ENCODE measurements at regions not wholly inside any gene's neighbourhood (a gene's known extent, or its start where the extent isn't known, plus 50 kb on each side); places are given as distances from the start of the nearest gene placed in this dataset.
"Not testable (repeated sequence)": the region's sequence is repeated elsewhere in the genome, so short reads cannot be mapped to it uniquely, and the experiment has no call there.

DNA sequence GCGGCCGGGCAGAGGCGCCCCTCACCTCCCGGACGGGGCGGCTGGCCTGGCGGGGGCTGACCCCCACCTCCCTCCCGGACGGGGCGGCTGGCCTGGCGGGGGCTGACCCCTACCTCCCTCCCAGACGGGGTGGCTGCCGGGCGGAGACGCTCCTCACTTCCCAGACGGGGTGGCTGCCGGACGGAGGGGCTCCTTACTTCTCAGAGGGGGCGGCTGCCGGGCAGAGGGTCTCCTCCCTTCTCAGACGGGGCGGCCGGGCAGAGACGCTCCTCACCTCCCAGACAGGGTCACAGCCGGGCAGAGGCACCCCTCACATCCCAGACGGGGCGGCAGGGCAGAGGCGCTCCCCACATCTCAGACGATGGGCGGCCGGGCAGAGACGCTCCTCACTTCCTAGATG lies 321.8 kb upstream of the SGCG start:
- POLR2A ChIA-PET; FAIRE-seq; H3K9me1 ChIP-seq (replicated peaks; ENCODE audit: control insufficient read depth, extremely low read depth, insufficient read depth, low read length); H3K79me2 ChIP-seq (ENCODE audit: control insufficient read depth, insufficient read depth, low read length); H4K20me1 ChIP-seq (replicated peaks; ENCODE audit: control insufficient read depth, extremely low read depth, insufficient read depth, low read length); H3K27ac ChIP-seq (ENCODE audit: insufficient read depth, low read depth, low read length); DNase-seq (ENCODE audit: low read depth, low spot score); H3K9ac ChIP-seq (replicated peaks; ENCODE audit: extremely low read depth, insufficient read depth, low read length); H3K4me2 ChIP-seq (ENCODE audit: insufficient read depth, low read length); dilution Hi-C loops (cut with MboI; ENCODE audit: extremely low pct_ligation_motif_present, low sequenced_read_pairs); H3K36me3 ChIP-seq (ENCODE audit: control insufficient read depth in 2 of 2, extremely low read depth in 1 of 2, insufficient read depth in 2 of 2, low read length in 2 of 2); CTCF ChIA-PET; BruUV-seq (replicated peaks); H3K4me3 ChIP-seq (replicated peaks in 1 of 3; ENCODE audit: insufficient read depth in 1 of 3, low read depth in 1 of 3, low read length in 3 of 3); H3K4me1 ChIP-seq (ENCODE audit: control insufficient read depth, extremely low read depth, insufficient read depth, low read length); H3K27me3 ChIP-seq (ENCODE audit: control insufficient read depth in 2 of 2, insufficient read depth in 2 of 2, low read length in 2 of 2); H2AFZ ChIP-seq (ENCODE audit: low read depth, low read length); H3K9me3 ChIP-seq (replicated peaks; ENCODE audit: control insufficient read depth, insufficient read depth, low read length); intact Hi-C loops (cut with micrococcal nuclease): not testable (repeated sequence)

DNA sequence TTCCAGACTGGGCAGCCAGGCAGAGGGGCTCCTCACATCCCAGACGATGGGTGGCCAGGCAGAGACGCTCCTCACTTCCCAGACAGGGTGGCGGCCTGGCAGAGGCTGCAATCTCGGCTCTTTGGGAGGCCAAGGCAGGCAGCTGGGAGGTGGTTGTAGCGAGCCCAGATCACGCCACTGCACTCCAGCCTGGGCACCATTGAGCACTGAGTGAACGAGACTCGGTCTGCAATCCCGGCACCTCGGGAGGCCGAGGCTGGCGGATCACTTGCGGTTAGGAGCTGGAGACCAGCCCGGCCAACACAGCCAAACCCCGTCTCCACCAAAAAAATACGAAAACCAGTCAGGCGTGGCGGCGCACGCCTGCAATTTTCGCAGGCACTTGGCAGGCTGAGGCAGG lies 321.4 kb upstream of the SGCG start:
- H3K4me1 ChIP-seq (ENCODE audit: control insufficient read depth, extremely low read depth, insufficient read depth, low read length); H2AFZ ChIP-seq (ENCODE audit: low read depth, low read length); H3K27ac ChIP-seq (ENCODE audit: insufficient read depth, low read depth, low read length); POLR2A ChIA-PET; dilution Hi-C loops (cut with MboI; ENCODE audit: extremely low pct_ligation_motif_present, low sequenced_read_pairs); H4K20me1 ChIP-seq (replicated peaks; ENCODE audit: control insufficient read depth, extremely low read depth, insufficient read depth, low read length); BruUV-seq (replicated peaks); H3K9me1 ChIP-seq (replicated peaks; ENCODE audit: control insufficient read depth, extremely low read depth, insufficient read depth, low read length); H3K36me3 ChIP-seq (ENCODE audit: control insufficient read depth in 2 of 2, extremely low read depth in 1 of 2, insufficient read depth in 2 of 2, low read length in 2 of 2); H3K79me2 ChIP-seq (ENCODE audit: control insufficient read depth, insufficient read depth, low read length); H3K4me3 ChIP-seq (replicated peaks in 1 of 3; ENCODE audit: insufficient read depth in 1 of 3, low read depth in 1 of 3, low read length in 3 of 3); H3K9me3 ChIP-seq (replicated peaks; ENCODE audit: control insufficient read depth, insufficient read depth, low read length); H3K4me2 ChIP-seq (ENCODE audit: insufficient read depth, low read length); H3K9ac ChIP-seq (replicated peaks; ENCODE audit: extremely low read depth, insufficient read depth, low read length); FAIRE-seq; CTCF ChIA-PET; H3K27me3 ChIP-seq (ENCODE audit: control insufficient read depth in 2 of 2, insufficient read depth in 2 of 2, low read length in 2 of 2); DNase-seq (ENCODE audit: low read depth, low spot score); intact Hi-C loops (cut with micrococcal nuclease): not testable (repeated sequence)

GRCh38 chr13:22861958-22862466 lies 318.8 kb upstream of the SGCG start:
- dilution Hi-C loops (cut with MboI; ENCODE audit: extremely low pct_ligation_motif_present, low sequenced_read_pairs): no loop called here
- Histone ChIP-seq H3K79me2 (ENCODE audit: control insufficient read depth, insufficient read depth, low read length) (no peaks in the 10 kb centered on the region), H4K20me1 (replicated peaks; ENCODE audit: control insufficient read depth, extremely low read depth, insufficient read depth, low read length) (no peaks in the 10 kb centered on the region), H3K9ac (replicated peaks; ENCODE audit: extremely low read depth, insufficient read depth, low read length) (no peak overlapping the region), H2AFZ (ENCODE audit: low read depth, low read length) (no peak overlapping the region), H3K4me3 (replicated peaks in 1 of 3; ENCODE audit: insufficient read depth in 1 of 3, low read depth in 1 of 3, low read length in 3 of 3) (no peak overlapping the region), H3K4me1 (ENCODE audit: control insufficient read depth, extremely low read depth, insufficient read depth, low read length) (no peaks in the 10 kb centered on the region), H3K27me3 (ENCODE audit: control insufficient read depth in 2 of 2, insufficient read depth in 2 of 2, low read length in 2 of 2) (no peaks in the 10 kb centered on the region), H3K27ac (ENCODE audit: insufficient read depth, low read depth, low read length) (no peak overlapping the region), H3K4me2 (ENCODE audit: insufficient read depth, low read length) (no peak overlapping the region), H3K9me1 (replicated peaks; ENCODE audit: control insufficient read depth, extremely low read depth, insufficient read depth, low read length) (no peaks in the 10 kb centered on the region), H3K9me3 (replicated peaks; ENCODE audit: control insufficient read depth, insufficient read depth, low read length) (no peaks in the 10 kb centered on the region), H3K36me3 (ENCODE audit: control insufficient read depth in 2 of 2, extremely low read depth in 1 of 2, insufficient read depth in 2 of 2, low read length in 2 of 2) (no peaks in the 10 kb centered on the region)
- ChIA-PET CTCF (interaction anchor here (1.0 kb wide), 1 partner anchor 13 kb away, joined by 3 read pairs; no protein-coding TSS in a partner anchor), POLR2A (no interaction called here)
- TF ChIP-seq FOS (IDR thresholded peaks at IDR 0.05; ENCODE audit: borderline replicate concordance, insufficient read depth, low read length) (no peak), JUN (IDR thresholded peaks at IDR 0.05; ENCODE audit: borderline replicate concordance, insufficient read depth, insufficient read length, low read depth) (no peak), POLR2A (IDR thresholded peaks at IDR 0.05; ENCODE audit: low read depth, low read length) (no peak), EZH2 (IDR thresholded peaks at IDR 0.05; ENCODE audit: borderline replicate concordance, low read depth, low read length, severe bottlenecking) (no peak), CTCF (IDR thresholded peaks at IDR 0.05; ENCODE audit: extremely low read depth in 1 of 2, insufficient read depth in 1 of 2, low read depth in 1 of 2, low read length in 2 of 2) (no peak), GATA2 (IDR thresholded peaks at IDR 0.05; ENCODE audit: insufficient read depth, insufficient read length, low read depth, low read length) (no peak), MAX (IDR thresholded peaks at IDR 0.05; ENCODE audit: insufficient read depth, insufficient read length) (no peak), MYC (IDR thresholded peaks at IDR 0.05; ENCODE audit: low read depth, low read length) (no peak), POLR2AphosphoS5 (IDR thresholded peaks at IDR 0.05; ENCODE audit: insufficient read depth, low read depth, low read length) (no peak)
- intact Hi-C loops (cut with micrococcal nuclease): no loop called here
- BruUV-seq (replicated peaks): no TSS peak
- FAIRE-seq: no peak
- DNase-seq (ENCODE audit: low read depth, low spot score): no peak

Measured in endothelial cell of umbilical vein (primary cell).